GM21576 (cell line): ENCODE measurements at regions not wholly inside any gene's neighbourhood (a gene's known extent, or its start where the extent isn't known, plus 50 kb on each side); places are given as distances from the start of the nearest gene placed in this dataset.
"Not testable (repeated sequence)": the region's sequence is repeated elsewhere in the genome, so short reads cannot be mapped to it uniquely, and the experiment has no call there.

Experiments
- ATAC-seq: cut with Tn5 transposase; IDR thresholded peaks from one replicate; pipeline ENCODE4 v1.9.1; 2021; ENCODE audit warnings: mild to moderate bottlenecking, moderate library complexity; ENCODE audit not compliant: unreplicated experiment

DNA sequence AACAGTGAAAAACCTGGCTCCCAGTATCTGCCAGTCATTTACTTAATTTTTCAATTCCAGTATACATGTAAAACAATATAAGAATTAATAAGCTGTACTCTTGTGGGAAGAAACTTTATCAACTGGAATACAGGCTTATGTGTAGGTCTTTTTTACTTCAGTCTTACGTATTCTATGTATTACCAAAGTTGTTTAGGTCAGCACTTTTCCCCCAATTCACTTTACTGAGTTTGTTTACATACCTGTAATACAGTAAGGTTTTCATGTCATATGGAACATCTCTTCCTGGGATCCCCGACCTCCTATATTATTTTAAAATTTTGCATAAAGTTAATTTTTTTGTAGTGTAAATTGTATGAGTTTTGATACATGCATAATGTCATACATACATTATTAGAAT lies 181.8 kb upstream of the OLFM3 start:
- ATAC-seq: no peak

DNA sequence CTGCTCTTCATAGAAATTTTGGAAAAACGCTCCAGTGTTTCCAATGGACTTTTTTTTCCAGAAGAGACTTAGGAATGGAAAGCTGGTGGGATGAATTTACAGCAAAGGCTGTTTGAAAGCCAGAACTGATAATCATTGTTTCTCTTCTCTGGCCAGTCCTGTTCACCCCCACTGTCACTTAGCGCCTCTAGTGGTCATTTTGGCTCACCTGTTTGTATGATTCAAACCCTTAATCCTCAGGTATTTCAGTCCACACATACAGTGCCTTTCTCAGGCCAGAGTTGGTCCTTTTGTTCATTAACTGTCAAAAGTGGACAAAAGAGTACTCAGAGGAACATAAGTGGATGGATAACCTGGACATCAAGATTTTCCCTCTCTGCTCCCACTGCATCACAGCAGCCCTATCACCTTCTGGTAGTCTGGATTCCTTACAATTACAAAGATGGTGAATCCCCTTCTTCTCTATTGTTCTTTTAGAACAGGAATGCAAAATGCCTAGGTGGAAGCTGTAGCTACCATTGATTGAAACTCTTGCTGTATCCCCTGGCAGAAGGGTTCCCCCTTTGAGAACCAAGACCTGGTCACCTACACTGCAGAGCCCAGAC lies 177.6 kb upstream of the OLFM3 start:
- peak; percentile 83 for ATAC-seq

DNA sequence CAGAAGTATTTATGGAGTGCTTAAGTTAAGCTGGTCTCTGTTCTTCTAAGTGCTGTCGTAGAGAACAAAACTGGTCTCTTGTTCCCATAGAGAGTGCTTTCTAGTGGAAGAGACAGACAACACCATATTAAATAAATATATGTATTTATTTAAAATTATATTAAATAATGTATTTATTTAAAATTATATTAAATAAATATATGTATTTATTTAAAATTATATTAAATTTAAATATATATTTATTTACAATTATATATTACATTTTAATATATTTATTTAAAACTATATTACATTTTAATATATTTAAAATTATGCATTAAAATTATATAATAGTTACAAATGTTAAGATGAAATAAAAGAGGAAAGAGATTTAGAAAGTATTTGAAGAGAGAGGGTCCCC lies 175.5 kb upstream of the OLFM3 start:
- ATAC-seq: no peak

DNA sequence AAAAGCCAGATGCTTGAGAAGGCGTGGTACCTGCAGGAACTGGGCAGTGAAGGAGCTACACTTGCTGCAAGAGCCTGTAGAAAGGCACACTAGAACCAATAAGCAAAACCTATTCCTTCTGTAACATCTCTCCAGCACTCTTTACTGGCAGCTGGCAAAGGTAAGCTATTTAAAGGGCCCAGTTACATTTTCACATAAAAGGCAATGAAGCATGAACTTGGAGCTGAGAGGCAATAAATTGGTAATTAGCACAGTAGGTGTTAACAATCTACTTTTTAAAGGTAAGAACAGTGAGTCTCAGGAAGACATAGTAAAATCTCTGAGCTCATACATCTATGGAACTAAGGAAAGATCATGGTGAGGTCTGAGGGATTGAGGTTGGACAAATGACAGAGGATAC lies 167.1 kb upstream of the OLFM3 start:
- no peak for ATAC-seq

DNA sequence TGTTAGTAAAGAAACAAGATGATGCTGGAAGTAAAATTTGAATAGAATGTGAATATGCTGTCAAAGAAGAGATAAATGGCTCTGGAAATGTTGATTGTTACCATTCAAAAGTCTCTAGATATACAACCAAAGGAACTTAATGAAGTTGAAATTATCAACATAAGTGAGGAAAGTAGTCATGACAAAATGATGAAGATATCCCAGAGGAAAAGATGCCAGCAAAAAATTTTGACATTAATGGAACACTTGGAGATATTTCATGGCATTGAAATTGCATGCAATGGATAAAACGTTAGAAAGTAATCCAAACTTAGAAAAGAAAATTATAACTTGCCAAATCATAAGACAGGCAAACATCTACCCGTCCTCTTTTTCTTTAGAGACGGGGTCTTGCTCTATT lies 154.5 kb upstream of the OLFM3 start:
- ATAC-seq: no peak

DNA sequence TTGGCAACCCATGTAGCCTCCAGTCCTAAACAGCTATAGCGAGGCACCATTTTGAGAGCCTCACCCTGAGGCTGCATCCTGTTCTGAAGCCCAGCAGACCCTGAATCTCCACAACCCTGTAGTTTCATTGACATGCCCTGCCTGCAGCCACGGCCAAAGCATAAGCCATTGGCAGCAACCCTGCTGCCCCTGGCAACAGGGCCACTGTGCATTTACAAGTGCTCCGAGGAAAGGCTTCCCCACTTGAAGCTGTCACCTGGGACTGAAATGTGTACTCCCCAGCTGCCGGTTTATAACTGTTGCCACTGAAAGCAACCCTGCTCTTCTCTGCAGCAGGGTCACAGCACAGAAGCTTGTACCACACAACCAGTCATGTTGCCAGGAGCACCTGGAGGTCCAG lies 124.2 kb upstream of the OLFM3 start:
- ATAC-seq: no peak

DNA sequence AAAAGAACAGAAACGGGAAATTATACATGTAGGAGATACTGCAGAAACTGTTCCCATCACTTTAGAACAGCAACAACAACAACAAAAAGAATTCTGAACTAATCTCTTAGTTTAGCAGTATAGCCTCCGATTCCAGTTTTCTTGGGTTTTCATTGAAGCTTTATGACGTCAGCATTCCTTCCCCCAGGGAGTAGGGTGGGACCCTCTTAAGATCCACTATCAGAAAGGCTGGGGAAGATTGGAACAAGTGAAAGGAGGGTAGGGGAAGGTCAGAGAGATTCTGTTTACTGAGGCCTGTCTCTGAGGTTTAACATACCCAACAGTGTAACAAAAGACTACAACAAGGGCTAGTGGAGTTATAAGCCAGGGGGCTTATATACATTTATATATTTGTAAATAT lies 121.4 kb upstream of the OLFM3 start:
- no peak for ATAC-seq

DNA sequence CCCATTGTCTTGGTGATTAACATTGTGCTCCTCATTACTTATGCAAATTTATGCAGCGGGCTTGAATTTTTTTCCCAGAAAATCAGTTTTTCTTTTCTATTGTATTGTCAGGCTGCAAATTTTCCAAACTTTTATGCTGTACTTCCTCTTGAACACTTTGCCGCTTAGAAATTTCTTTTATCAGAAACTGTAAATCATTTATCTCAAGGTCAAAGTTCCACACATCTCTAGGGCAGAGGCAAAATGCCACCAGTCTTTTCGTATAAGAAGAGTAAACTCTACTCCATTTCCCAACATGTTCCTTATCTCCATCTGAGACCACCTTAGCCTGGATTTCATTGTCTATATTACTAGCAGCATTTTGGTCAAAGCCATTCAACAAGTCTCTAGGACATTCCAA lies 113.9 kb upstream of the OLFM3 start:
- ATAC-seq: no peak

DNA sequence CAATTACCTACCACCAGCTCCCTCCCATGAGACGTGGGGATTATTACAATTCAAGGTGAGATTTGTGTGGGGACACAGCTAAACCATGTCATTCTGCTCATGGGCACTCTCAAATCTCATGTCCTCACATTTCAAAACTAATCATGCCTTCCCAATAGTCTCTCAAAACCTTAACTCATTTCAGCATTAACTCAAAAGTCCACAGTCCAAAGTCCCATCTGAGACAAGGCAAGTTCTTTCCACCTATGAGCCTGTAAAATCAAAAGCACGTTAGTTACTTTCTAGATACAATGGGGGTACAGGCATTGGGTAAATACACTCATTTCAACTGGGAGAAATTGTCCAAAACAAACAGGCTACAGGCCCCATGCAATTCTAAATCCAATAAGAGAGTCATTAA lies 112.8 kb upstream of the OLFM3 start:
- not testable (repeated sequence) for ATAC-seq

DNA sequence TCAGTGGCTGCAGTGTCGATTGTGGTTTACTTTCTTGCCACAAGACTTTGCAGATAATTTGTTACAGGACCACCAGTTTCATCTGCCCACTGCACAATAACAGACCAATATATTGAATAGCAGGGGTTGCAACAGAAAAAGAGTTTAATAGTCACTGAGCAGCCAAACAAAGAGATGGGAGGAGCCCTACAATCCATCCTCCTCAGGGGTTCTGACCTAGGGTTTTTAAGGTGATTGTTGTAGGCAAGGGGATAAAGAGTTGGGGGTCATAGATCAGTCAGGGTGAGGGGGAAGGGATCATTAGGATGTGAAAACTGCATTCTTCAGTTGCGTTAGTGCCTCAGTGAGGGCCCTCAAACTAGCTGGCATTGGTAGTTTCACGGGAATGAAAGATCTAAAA lies 110.7 kb upstream of the OLFM3 start:
- ATAC-seq: no peak

DNA sequence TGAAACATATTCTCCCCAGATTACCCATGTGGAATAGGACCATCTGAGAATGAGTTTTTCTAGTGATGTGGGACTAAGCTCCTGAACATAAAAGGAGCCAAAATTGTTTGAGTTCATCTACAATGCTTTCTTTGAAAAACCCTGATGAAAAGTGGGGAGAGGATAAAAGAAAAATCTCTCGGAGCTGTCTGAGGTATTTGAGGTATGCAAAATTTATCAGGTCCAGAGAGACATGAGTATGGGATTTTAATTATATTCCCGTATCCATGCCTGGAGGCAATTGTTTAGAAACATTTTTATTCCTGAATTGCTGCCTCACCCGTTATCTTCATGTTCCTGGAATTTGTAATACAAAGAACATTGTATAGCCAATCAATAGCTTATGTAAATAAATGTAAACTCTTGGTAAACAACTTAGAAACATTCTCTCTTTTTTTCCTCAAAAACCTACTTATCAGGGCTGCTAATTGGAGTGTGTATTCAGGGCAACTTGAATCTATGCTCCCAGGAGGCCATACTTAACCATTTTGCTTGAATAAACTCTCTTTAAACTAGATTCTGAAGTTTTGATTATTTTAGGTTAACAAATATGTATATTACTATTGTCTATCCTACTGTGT lies 109.3 kb upstream of the OLFM3 start:
- no peak for ATAC-seq

DNA sequence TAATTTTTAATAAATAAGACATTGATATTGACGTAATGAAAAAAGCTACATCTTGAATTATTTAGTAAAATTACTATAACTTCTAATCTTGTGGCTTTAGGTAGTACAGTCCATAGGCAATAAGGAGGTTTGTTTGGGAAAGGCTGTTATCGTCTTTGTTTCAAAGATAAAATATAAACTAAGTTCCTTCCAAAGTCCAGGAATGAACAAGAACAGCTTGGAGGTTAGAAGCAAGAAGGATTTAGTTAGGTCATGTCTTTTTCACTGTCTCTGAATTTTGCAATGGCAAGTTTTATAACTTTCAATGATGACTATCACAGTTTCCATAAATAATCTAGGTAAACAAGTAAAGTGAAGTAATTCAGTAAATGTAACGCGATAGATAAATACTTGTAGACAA lies 106.9 kb upstream of the OLFM3 start:
- no peak for ATAC-seq

DNA sequence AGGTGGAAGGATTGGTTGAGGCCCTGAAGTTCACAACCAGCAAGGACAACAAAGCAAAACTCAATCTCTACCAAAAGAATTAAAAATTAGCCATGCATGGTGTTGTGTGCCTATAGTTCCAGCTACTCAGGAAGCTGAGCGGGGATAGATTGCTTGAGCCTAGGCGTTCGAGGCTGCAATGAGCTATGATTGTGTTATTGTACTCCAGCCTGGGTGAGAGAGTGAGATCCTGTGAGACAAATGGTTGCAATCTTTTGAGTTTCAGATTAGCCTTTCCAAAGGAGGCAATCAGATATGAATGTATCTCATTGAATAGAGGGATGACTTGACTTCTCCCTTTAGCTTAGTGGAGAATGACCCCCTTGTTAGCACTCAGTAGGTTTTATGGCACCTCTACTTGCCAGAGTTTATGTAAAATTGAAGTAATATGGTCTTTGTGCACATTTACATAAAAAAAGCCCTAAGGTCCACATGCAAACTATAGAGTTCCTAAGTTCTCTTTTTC lies 105.6 kb upstream of the OLFM3 start:
- ATAC-seq: no peak

DNA sequence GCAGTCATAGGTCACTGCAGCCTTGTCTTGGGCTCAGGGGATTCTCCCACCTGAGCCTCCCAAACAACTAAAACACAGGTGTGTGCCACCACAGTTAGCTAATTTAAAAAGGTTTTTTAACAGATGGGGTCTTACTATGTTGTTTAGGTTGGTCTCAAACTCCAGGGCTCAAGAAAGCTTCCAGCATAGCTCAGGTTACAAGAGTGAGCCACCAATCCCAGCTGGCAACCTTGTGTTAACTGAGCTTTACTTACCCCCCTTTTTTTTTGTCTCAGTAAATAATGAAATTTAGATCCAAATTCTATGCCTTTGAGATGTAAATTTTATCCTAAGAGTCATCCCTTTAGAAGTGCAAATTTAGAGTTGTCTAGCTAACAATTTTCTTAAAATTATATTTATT lies 103.9 kb upstream of the OLFM3 start:
- ATAC-seq: no peak

DNA sequence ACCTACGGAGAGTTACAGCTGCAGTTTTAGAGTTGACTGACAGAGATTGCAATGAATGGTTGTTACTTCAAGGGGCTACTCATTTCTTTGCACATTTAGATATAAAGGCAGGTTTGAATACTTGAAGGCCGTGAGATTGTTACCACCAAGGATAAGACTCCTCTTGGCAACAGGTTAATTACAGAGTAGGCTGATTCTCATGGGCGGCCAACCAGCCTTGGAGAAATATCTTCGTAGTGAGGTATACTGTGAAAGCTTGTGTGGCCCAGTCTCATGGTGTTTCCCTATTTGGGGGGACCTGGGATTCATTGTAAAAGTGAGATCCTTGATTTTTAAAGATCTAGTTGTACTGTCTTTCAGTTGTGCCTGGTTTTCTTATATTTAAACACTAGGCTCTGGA lies 103.2 kb upstream of the OLFM3 start:
- no peak for ATAC-seq

DNA sequence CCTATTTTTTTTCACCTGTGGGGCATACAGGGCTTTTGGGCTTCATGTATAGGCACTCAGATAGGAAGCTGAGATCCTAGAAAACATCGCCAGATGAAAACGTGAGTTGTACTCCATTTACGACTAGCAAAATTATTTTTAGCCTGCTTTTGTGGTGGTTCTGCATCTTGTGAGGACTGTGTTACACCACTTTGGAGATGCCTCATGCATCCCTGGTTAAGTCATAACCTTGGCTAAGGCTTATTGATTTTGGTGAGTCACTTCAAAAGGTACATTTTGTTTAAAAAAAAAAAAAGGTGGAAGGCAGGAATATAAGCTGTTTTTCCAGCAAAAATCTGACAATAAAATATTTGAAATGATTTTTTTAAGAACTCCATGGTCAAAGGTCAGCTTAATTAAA lies 101.8 kb upstream of the OLFM3 start:
- ATAC-seq: no peak

DNA sequence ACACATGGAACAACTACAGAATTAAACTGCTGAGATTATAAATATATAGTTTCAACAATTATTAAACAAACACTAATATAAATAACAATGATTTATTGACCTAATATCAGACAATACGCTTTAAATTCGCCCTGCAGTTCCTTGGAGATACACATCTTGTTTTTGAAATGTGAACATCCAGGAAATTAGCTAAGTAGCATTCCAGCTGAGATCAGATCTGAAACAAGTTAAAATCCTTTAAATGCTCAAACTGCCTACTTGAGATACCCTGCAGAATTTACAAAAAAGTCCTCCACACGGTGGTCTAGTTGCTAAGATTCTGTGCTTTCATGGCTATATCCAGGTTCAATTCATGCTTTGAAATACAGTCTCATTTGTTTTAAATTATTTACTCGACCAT lies 101.4 kb upstream of the OLFM3 start:
- no peak for ATAC-seq

DNA sequence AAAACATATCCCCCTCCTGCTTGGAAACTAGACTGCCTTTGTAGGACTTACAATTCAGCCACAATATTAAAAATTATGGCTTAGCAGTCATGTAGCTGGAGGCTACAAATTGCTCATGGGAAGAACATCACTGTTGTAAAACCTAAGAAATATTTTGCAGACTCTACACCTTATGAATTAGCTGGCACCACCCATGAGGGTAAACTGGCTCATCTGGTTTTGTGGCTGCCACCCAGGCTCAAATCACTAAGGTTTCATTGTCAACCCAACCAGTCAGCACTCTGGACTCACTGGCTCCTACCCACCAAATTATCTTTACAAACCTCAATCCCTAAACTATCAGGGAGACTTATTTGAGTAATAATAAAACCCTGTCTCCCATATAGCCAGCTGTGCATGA lies 100.7 kb upstream of the OLFM3 start:
- no peak for ATAC-seq

DNA sequence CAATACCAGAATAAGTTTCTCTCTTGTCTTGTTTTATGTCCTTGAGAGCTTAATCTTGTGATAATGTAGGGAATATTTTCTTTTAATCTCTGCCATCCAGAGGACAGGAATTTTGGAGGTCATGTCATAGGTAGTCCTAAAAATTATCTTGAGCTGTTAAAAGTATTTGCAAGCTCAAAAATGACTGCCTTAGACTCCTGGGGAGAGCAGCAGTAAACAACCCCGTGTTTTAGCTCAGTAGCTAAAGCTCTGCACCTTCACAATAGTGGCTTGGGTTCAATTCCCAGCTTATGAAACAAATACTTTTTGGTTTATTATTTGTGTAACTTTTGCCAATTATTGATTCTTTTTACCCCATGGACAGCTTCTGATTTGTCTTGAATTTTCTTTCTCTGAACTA lies 99.4 kb upstream of the OLFM3 start:
- ATAC-seq: no peak

DNA sequence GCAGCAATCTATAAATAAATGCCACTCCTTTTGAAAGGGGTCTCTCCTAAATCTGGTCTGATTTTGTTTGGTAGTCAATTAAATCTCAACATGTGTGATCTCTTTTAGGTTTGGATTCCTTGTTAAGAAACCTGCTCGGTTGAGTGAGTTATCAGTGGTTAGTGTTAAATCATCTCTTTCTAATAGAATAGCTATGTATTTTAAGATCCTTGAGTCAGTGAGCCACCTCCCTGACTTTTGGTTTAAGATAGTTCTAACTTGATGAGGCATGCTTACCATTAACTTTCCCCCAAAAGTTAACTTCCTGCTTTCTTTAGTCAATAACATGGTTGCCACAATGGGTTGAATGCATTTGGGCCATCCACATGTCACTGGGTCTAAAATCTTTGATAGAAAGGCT lies 93.1 kb upstream of the OLFM3 start:
- ATAC-seq: no peak

DNA sequence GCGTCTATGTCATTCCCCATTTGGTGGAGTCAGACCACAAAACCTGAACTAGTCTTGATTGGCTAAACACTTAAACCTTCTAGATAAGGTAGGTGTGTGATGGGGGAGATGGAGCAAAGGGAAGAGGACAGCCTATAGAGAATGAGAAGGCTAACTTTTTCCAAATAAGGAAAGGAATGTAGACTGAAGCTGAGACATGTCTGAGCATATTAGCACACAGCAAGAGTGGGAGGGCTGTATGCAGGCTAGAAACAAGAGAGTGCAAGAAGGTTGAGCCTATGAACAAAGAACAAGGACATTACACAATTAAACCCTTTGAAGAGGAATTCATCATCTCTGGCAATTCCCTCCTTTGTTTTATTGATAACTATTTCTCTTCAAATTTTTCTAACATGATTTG lies 89.2 kb upstream of the OLFM3 start:
- ATAC-seq: no peak

DNA sequence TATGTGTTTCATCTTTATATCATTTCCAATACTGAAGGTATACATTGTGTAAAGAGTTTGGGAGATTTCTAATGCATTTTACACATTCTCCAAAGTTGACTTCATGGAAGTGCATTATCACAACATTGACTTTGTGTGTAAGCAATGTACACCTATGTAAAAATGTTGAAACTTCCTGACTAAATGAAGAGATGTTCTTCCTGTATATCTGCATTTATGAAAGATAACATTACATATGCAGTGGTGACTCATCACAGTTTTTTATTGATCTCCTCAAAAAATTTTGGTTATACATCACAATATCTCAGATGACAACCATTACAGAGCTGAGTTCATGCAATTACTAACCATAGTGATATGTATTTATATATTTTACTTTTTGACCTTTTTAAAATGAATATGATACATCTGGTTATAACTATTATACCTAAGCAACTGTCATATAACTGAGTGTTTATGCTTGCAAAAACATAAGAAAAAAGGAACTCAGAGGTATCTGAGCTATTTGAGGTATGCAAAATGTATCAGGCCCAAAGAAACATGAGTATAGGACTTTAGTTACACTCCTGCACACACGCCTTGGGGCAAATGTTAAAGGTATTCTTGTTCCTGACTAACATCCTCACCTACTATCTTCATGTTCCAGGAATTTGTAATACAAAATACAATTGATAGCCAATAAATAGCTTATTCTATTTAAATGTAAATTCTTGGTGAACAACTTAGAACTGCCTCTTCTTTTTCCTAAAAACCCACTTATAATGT lies 88.2 kb upstream of the OLFM3 start:
- ATAC-seq: no peak
